GM18867 (cell line): ENCODE measurements at regions not wholly inside any gene's neighbourhood (a gene's known extent, or its start where the extent isn't known, plus 50 kb on each side); places are given as distances from the start of the nearest gene placed in this dataset.
"Not testable (repeated sequence)": the region's sequence is repeated elsewhere in the genome, so short reads cannot be mapped to it uniquely, and the experiment has no call there.

Source experiments
- ATAC-seq: cut with Tn5 transposase; IDR thresholded peaks from one replicate; pipeline ENCODE4 v1.9.1; 2021; ENCODE audit warnings: mild to moderate bottlenecking, moderate library complexity; ENCODE audit not compliant: unreplicated experiment

GRCh38 chr13:90839061-90839460, 508.4 kb upstream of the MIR17HG start:
- ATAC-seq = no peak

GRCh38 chr13:90846936-90847335, 500.6 kb upstream of the MIR17HG start:
- no peak for ATAC-seq

GRCh38 chr13:90853666-90854065, 493.8 kb upstream of the MIR17HG start:
- ATAC-seq = not testable (repeated sequence)

- ATAC-seq = no peak
Measured at GRCh38 chr13:90857921-90858320, 489.6 kb upstream of the MIR17HG start.

- no peak for ATAC-seq
Measured at GRCh38 chr13:90866006-90866405, 481.5 kb upstream of the MIR17HG start.

GRCh38 chr13:90867336-90867683, 480.2 kb upstream of the MIR17HG start:
- peak; percentile 98 for ATAC-seq

GRCh38 chr13:90868321-90868920, 479.1 kb upstream of the MIR17HG start:
- no peak for ATAC-seq

GRCh38 chr13:90869580-90869979, 477.9 kb upstream of the MIR17HG start:
- ATAC-seq = no peak

- no peak for ATAC-seq
Measured at GRCh38 chr13:90872491-90873025, 474.9 kb upstream of the MIR17HG start.

GRCh38 chr13:90880790-90881189, 466.7 kb upstream of the MIR17HG start:
- no peak for ATAC-seq

- no peak for ATAC-seq
Measured at GRCh38 chr13:90882551-90882950, 464.9 kb upstream of the MIR17HG start.

- ATAC-seq = no peak
Measured at GRCh38 chr13:90883592-90883991, 463.9 kb upstream of the MIR17HG start.

- no peak for ATAC-seq
Measured at GRCh38 chr13:90884066-90884465, 463.4 kb upstream of the MIR17HG start.

- ATAC-seq = no peak
Measured at GRCh38 chr13:90889906-90890834, 457.3 kb upstream of the MIR17HG start.

- ATAC-seq = no peak
Measured at GRCh38 chr13:90891329-90891728, 456.2 kb upstream of the MIR17HG start.

- ATAC-seq = not testable (repeated sequence)
Measured at GRCh38 chr13:90893199-90893598, 454.3 kb upstream of the MIR17HG start.

- ATAC-seq = no peak
Measured at GRCh38 chr13:90896002-90896401, 451.5 kb upstream of the MIR17HG start.

- ATAC-seq = no peak
Measured at GRCh38 chr13:90898811-90899210, 448.7 kb upstream of the MIR17HG start.

- ATAC-seq = no peak
Measured at GRCh38 chr13:90899416-90899815, 448.1 kb upstream of the MIR17HG start.

- ATAC-seq = no peak
Measured at GRCh38 chr13:90902255-90902654, 445.2 kb upstream of the MIR17HG start.

- ATAC-seq = no peak
Measured at GRCh38 chr13:90906554-90906953, 440.9 kb upstream of the MIR17HG start.

GRCh38 chr13:90908792-90909191, 438.7 kb upstream of the MIR17HG start:
- no peak for ATAC-seq
